NCI-H1930 (cell line): ENCODE measurements at regions not wholly inside any gene's neighbourhood (a gene's known extent, or its start where the extent isn't known, plus 50 kb on each side); places are given as distances from the start of the nearest gene placed in this dataset.

Experiments
- DNase-seq, 2 experiments: peaks; one replicate each; lab custom pipeline; 2025; lab: John Stamatoyannopoulos, UW

GRCh38 chr2:58667137-58667774 is 426.1 kb upstream of the FANCL start:
- no peak for DNase-seq

GRCh38 chr2:58666323-58666970 is 425.3 kb upstream of the FANCL start:
- DNase-seq: no peak

DNA sequence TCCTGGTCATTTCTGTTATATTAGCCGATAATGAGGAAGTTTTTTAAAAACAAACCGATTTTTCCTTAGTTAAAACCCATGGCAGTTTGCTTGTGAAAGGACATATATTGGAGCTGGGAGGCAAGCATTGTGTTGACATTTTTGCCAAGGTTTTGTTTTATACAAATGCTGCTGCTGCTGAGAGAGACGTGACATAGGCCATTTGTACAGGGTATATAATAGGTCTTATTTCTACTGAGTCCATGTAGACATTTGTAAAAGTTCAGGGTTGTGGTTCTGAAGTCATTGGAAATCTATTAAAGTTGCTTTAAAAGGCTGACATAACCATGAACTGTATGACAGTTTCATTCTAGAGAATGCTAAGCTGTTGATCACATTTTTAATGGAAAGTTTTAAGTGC is 424.0 kb upstream of the FANCL start:
- DNase-seq: no peak

GRCh38 chr2:58664523-58665151 is 423.5 kb upstream of the FANCL start:
- peak; percentile 45 to 62 for DNase-seq

GRCh38 chr2:58660046-58660445 is 418.9 kb upstream of the FANCL start:
- DNase-seq: no peak

GRCh38 chr2:58655152-58655551 is 414.0 kb upstream of the FANCL start:
- no peak for DNase-seq

- DNase-seq: no peak
Measured at GRCh38 chr2:58651930-58652329, 410.8 kb upstream of the FANCL start.

DNA sequence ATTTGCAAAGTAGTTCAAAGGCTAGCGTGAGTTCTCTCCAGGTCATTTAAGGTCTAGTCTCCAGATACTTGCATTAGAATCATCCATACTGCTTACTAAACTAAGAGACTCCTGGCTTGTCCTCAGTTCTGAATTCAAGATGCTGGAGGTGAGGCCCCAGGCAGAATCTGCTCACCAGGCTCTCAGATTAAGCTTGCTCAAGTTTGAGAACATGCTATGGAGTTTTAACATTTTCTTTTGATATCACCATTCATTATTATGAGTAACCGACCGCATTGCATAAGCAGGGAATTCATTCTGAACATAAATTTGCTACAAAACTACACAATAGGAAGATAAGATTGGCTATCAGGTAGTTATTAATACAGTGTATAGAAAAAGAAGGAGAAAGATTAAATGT is 409.7 kb upstream of the FANCL start:
- no peak for DNase-seq

GRCh38 chr2:58649756-58650155 is 408.6 kb upstream of the FANCL start:
- DNase-seq: no peak

- no peak for DNase-seq
Measured at GRCh38 chr2:58645017-58645416, 403.9 kb upstream of the FANCL start.

DNA sequence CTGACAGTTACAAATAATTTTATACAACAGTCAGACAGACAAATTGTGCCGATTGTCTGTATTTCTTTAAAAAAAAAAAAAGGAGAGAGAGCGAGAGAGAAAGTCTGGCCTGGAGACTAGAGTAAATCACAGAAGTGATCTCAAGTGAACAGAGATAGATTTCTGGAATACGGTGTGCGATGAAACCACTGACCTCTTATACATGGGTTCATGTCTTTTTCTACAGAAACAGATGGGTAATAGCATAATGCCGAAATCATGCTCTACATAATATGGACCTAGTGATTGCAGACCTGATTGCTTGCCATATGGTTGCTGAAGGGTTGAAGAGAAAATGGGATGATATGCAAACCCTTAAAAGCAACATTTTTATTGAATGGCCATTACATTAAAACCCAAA is 403.3 kb upstream of the FANCL start:
- DNase-seq: no peak

- DNase-seq: no peak
Measured at GRCh38 chr2:58641001-58641400, 399.9 kb upstream of the FANCL start.

- no peak for DNase-seq
Measured at GRCh38 chr2:58640042-58640441, 398.9 kb upstream of the FANCL start.

DNA sequence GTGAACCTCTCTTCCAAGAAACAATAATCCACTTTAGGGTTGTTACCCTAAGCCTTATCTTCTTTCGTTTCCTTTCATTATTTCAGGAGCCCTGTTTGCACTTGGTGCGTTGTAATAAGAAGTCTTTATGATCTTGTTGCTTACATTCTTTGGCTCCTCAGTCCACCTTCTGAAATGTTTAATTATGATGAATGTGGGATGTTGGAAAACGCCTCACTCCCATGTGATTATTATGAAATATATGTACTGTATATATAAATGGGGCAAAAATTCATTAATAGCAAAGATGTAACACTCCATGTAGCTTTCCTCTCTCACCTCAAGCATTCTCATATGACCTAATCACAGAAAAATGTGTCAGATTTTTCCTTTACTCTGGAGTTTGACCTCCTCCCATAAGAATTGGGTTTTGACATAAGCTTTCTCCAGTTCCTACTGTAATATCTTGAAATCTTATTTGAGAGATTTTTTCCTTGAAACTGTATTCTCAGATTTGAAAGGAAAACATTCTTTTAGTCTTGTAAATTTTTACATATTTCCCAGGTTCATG is 397.2 kb upstream of the FANCL start:
- no peak for DNase-seq

- no peak for DNase-seq
Measured at GRCh38 chr2:58636872-58637271, 395.7 kb upstream of the FANCL start.

DNA sequence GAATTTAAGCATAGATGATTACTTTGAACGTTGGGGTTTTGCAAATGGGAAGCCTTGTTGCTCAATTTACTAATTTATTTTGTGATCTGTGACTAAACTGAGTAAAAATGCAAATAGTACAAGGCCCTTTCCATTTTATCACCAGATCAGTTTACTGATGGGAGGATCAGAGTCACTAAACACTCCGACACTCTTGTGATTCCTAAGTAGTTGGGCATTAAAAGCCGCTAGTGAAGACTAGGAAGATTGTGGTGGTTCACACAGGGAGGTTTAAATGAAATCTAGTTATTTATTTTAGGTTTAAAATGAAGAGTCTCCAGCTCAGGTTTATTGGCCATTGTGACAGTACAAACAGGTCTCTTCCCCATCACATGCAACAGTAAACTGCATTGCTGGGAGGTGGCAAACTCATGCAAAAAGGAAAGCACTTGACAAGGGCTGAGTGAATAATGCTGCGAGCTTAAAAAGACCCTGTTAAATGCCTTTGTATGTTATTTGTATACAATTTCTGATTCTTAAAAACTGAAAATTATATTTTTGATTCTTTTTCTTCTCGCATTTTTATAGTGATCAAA is 394.8 kb upstream of the FANCL start:
- DNase-seq: no peak

- peak in 1 of 2 experiments; percentile 21 for DNase-seq
Measured at GRCh38 chr2:58634653-58635370, 393.7 kb upstream of the FANCL start.

- DNase-seq: no peak
Measured at GRCh38 chr2:58633613-58634365, 392.7 kb upstream of the FANCL start.

DNA sequence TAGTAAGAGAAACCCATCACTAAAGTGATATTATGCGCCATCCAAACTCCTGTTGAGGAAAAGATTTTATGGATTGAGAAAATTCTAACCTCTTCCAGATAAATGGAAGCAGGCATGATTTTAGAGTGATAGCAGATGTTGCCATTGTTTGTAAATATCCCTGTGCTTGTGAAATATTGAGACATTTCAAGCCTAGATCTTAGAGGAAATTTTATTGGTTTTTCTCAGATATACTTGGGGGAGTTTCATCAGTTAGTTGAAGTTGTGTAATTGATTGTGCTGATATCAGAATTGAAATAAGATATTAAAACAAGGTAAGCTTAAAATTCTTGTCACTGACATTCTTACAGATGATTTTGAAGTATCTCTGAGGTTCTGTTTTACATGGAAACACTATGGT is 390.9 kb upstream of the FANCL start:
- no peak for DNase-seq

- DNase-seq: no peak
Measured at GRCh38 chr2:58629545-58630119, 388.5 kb upstream of the FANCL start.

- DNase-seq: no peak
Measured at GRCh38 chr2:58620896-58621295, 379.8 kb upstream of the FANCL start.
